ENCODE measurements at regions not wholly inside any gene's neighbourhood (a gene's known extent, or its start where the extent isn't known, plus 50 kb on each side); places are given as distances from the start of the nearest gene placed in this dataset.
"Not testable (repeated sequence)": the region's sequence is repeated elsewhere in the genome, so short reads cannot be mapped to it uniquely, and the experiment has no call there.

- no peak for DNase-seq
Observed at GRCh38 chr12:73585136-73585535, 952.5 kb upstream of the ATXN7L3B start.

- no peak for DNase-seq
Observed at GRCh38 chr12:73589220-73589619, 948.4 kb upstream of the ATXN7L3B start.

GRCh38 chr12:73598626-73599025, 939.0 kb upstream of the ATXN7L3B start:
- DNase-seq, result no peak

GRCh38 chr12:73599268-73599667, 938.4 kb upstream of the ATXN7L3B start:
- DNase-seq, result no peak

GRCh38 chr12:73605925-73606324, 931.7 kb upstream of the ATXN7L3B start:
- not testable (repeated sequence) for DNase-seq

GRCh38 chr12:73612551-73612950, 925.1 kb upstream of the ATXN7L3B start:
- DNase-seq, result no peak

- DNase-seq, result no peak
Observed at GRCh38 chr12:73623421-73623820, 914.2 kb upstream of the ATXN7L3B start.

- DNase-seq, result no peak
Observed at GRCh38 chr12:73625226-73625625, 912.4 kb upstream of the ATXN7L3B start.

- DNase-seq, result no peak
Observed at GRCh38 chr12:73629171-73629570, 908.5 kb upstream of the ATXN7L3B start.

GRCh38 chr12:73629893-73630831, 907.5 kb upstream of the ATXN7L3B start:
- no peak for DNase-seq

GRCh38 chr12:73632191-73632590, 905.4 kb upstream of the ATXN7L3B start:
- no peak for DNase-seq

GRCh38 chr12:73632661-73633060, 905.0 kb upstream of the ATXN7L3B start:
- DNase-seq, result no peak

- not testable (repeated sequence) for DNase-seq
Observed at GRCh38 chr12:73639397-73639796, 898.2 kb upstream of the ATXN7L3B start.

GRCh38 chr12:73656375-73656774, 881.3 kb upstream of the ATXN7L3B start:
- no peak for DNase-seq

- no peak for DNase-seq
Observed at GRCh38 chr12:73659802-73660201, 877.8 kb upstream of the ATXN7L3B start.

GRCh38 chr12:73665193-73665592, 872.4 kb upstream of the ATXN7L3B start:
- DNase-seq, result no peak

- not testable (repeated sequence) for DNase-seq
Observed at GRCh38 chr12:73671550-73671949, 866.1 kb upstream of the ATXN7L3B start.

- DNase-seq, result no peak
Observed at GRCh38 chr12:73677520-73678291, 859.9 kb upstream of the ATXN7L3B start.

- no peak for DNase-seq
Observed at GRCh38 chr12:73678335-73678734, 859.3 kb upstream of the ATXN7L3B start.

- no peak for DNase-seq
Observed at GRCh38 chr12:73699318-73699717, 838.3 kb upstream of the ATXN7L3B start.

GRCh38 chr12:73714655-73715054, 823.0 kb upstream of the ATXN7L3B start:
- DNase-seq, result no peak

- DNase-seq, result not testable (repeated sequence)
Observed at GRCh38 chr12:73716143-73716542, 821.5 kb upstream of the ATXN7L3B start.

GRCh38 chr12:73719223-73719622, 818.4 kb upstream of the ATXN7L3B start:
- no peak for DNase-seq

- no peak for DNase-seq
Observed at GRCh38 chr12:73726881-73727280, 810.8 kb upstream of the ATXN7L3B start.

Data from NCI-H446 (cell line).